ENCODE measurements at regions not wholly inside any gene's neighbourhood (a gene's known extent, or its start where the extent isn't known, plus 50 kb on each side); places are given as distances from the start of the nearest gene placed in this dataset.

DNA sequence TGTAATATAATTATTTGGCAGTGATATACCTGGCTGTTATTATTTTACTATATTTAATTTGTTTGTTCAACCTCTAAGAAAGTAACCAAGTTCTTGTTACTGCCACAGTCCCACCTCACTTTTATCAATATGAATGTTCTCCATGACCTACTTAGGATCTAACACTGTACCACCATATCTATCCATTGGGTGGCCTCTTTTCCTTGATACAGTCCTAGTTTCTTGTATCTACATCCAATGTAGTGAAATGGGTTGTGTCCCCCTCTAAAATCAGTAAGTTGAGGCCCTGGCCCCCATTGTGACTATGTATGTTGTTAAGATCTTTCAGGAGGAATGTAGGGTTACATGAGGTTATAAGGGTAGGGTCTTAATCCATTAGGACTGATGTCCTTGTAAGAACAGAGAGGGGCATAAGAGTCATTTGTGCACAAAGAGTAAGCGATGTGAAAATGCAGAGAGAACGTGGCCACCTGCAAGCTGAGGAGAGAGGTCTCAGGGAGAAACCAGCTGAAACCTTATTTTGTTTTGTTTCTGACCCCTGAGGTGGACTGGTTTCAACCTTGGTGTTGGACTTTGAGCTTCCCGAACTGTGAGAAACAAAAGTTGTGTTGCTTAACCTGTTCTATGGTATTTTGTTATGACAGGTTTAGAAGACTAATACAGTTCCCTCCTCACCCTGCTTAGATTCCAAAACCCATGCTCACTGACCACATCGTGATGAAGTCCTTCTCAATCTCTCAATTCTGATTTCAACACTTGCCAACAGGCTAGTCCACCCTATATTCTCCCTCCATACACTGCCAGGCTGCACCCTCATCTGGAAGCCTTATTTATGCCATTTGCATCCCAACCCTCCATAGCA, 387.3 kb upstream of the EPHA7 start:
- H3K27me3 Mint-ChIP-seq (ENCODE audit: unreplicated experiment), result no peaks in the 10 kb centered on the region
- DNase-seq (ENCODE audit: low spot score), result no peak
- H3K4me1 Mint-ChIP-seq (ENCODE audit: unreplicated experiment), result no peaks in the 10 kb centered on the region
- H3K27ac Mint-ChIP-seq (ENCODE audit: unreplicated experiment), result no peak overlapping the region
- TF ChIP-seq, protein P1, sequence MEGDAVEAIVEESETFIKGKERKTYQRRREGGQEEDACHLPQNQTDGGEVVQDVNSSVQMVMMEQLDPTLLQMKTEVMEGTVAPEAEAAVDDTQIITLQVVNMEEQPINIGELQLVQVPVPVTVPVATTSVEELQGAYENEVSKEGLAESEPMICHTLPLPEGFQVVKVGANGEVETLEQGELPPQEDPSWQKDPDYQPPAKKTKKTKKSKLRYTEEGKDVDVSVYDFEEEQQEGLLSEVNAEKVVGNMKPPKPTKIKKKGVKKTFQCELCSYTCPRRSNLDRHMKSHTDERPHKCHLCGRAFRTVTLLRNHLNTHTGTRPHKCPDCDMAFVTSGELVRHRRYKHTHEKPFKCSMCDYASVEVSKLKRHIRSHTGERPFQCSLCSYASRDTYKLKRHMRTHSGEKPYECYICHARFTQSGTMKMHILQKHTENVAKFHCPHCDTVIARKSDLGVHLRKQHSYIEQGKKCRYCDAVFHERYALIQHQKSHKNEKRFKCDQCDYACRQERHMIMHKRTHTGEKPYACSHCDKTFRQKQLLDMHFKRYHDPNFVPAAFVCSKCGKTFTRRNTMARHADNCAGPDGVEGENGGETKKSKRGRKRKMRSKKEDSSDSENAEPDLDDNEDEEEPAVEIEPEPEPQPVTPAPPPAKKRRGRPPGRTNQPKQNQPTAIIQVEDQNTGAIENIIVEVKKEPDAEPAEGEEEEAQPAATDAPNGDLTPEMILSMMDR (IDR thresholded peaks at IDR 0.05; ENCODE audit: unreplicated experiment), result no peak
- H3K4me3 Mint-ChIP-seq (ENCODE audit: unreplicated experiment), result no peak overlapping the region
- H3K9me3 Mint-ChIP-seq (ENCODE audit: unreplicated experiment), result no peaks in the 10 kb centered on the region
- no peaks in the 10 kb centered on the region for H3K36me3 Mint-ChIP-seq (ENCODE audit: low read depth, unreplicated experiment)

DNA sequence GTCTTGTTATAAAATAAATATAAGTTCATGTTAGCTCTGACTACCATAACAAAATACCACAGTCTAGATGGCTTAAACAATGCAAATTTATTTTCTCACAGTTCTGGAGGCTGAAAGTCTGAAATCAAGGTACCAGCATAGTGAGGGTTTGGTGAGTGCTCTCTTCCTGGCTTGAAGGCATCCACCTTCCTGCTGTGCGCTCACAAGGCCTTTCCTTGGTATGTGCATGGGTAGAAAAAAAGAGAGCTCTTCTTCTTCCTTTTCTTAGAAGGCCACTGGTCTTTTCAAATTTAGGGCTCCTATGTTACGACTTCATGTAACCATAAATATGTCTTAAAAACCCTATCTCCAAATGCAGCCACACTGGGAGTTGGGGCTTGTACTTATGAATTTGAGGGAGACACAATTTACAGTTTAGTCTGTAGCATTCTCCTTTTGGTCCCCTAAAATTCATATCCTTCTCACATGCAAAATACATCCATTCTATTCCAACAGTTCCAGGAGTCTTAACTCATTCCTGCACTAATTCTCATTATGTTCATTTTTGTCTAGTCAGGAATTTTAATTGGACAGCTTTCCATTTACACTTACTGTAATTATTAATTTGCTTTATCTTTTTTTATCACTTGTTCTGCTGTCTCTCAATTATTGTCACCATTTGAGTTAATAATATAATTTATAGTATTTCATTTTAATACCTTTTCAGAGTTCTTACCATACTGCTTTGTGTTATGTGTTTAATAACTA, 381.9 kb upstream of the EPHA7 start:
- no peak overlapping the region for H3K4me3 Mint-ChIP-seq (ENCODE audit: unreplicated experiment)
- no peaks in the 10 kb centered on the region for H3K36me3 Mint-ChIP-seq (ENCODE audit: low read depth, unreplicated experiment)
- no peaks in the 10 kb centered on the region for H3K27me3 Mint-ChIP-seq (ENCODE audit: unreplicated experiment)
- no peak for DNase-seq (ENCODE audit: low spot score)
- TF ChIP-seq, protein P1 (IDR thresholded peaks at IDR 0.05; ENCODE audit: unreplicated experiment), result no peak
- H3K4me1 Mint-ChIP-seq (ENCODE audit: unreplicated experiment), result no peaks in the 10 kb centered on the region
- H3K9me3 Mint-ChIP-seq (ENCODE audit: unreplicated experiment), result no peaks in the 10 kb centered on the region
- no peak overlapping the region for H3K27ac Mint-ChIP-seq (ENCODE audit: unreplicated experiment)

DNA sequence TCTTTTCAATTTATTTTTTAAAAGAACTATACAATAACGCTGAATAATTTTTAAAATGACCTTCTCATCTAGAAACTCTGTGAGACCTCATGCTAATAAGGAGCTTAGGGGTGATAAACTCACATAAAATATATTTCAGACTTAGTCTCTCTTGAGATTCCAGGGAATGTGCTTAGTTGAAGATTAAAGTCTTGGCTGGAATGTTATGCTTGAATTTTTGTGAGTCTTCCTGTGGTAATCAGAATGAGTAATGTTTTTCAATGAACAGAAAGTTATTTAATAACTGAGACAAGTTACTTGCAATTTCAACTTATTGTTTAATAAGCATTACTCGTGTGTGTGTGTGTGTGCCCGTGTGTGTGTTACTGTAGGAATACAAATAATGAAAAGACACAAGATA, 379.9 kb upstream of the EPHA7 start:
- no peak for DNase-seq (ENCODE audit: low spot score)
- no peaks in the 10 kb centered on the region for H3K4me1 Mint-ChIP-seq (ENCODE audit: unreplicated experiment)
- no peak overlapping the region for H3K27ac Mint-ChIP-seq (ENCODE audit: unreplicated experiment)
- H3K27me3 Mint-ChIP-seq (ENCODE audit: unreplicated experiment), result no peaks in the 10 kb centered on the region
- no peaks in the 10 kb centered on the region for H3K36me3 Mint-ChIP-seq (ENCODE audit: low read depth, unreplicated experiment)
- TF ChIP-seq, protein P1 (IDR thresholded peaks at IDR 0.05; ENCODE audit: unreplicated experiment), result no peak
- H3K4me3 Mint-ChIP-seq (ENCODE audit: unreplicated experiment), result no peak overlapping the region
- no peaks in the 10 kb centered on the region for H3K9me3 Mint-ChIP-seq (ENCODE audit: unreplicated experiment)

DNA sequence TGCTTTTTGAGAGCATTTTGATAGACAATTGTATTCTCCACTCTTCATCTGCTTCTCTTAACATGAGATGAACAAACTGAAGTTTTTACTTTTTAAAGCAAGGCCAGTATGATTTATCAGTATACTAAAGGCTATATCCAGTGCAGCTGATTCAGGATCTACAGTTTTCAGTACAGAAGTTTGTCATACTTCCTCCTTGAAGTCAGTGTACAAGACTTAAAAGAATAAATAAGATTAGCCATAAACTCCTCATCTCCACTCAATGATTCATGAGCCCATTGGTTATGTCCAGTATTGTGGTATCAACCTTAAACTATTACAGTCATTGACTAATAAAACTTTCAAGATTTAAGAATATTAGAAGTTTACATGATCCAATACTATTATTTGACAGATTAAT, 374.8 kb upstream of the EPHA7 start:
- H3K36me3 Mint-ChIP-seq (ENCODE audit: low read depth, unreplicated experiment), result no peaks in the 10 kb centered on the region
- TF ChIP-seq, protein P1 (IDR thresholded peaks at IDR 0.05; ENCODE audit: unreplicated experiment), result no peak
- H3K4me1 Mint-ChIP-seq (ENCODE audit: unreplicated experiment), result no peaks in the 10 kb centered on the region
- H3K27me3 Mint-ChIP-seq (ENCODE audit: unreplicated experiment), result no peaks in the 10 kb centered on the region
- H3K4me3 Mint-ChIP-seq (ENCODE audit: unreplicated experiment), result no peak overlapping the region
- no peaks in the 10 kb centered on the region for H3K9me3 Mint-ChIP-seq (ENCODE audit: unreplicated experiment)
- no peak overlapping the region for H3K27ac Mint-ChIP-seq (ENCODE audit: unreplicated experiment)
- DNase-seq (ENCODE audit: low spot score), result no peak

DNA sequence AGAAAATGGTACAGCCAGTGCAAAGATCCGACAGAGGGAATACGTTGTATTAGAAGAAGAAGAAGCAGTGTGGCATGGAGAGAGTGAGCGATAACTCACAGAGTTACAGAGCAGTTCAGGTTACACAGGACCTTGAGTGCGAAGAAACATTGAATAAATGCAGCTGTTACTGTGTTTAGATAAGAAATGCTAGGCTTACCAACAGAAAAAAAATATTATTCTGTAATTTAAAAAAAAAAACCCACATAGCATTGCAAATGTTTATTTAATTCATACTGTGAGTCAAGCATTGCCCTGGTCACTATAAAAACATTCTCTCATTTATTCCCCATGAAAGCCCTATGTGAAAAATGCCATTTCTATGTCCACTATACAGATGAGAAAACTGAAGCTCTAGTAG, 373.4 kb upstream of the EPHA7 start:
- TF ChIP-seq, protein P1 (IDR thresholded peaks at IDR 0.05; ENCODE audit: unreplicated experiment), result no peak
- no peak overlapping the region for H3K4me3 Mint-ChIP-seq (ENCODE audit: unreplicated experiment)
- no peaks in the 10 kb centered on the region for H3K27me3 Mint-ChIP-seq (ENCODE audit: unreplicated experiment)
- no peaks in the 10 kb centered on the region for H3K4me1 Mint-ChIP-seq (ENCODE audit: unreplicated experiment)
- no peaks in the 10 kb centered on the region for H3K36me3 Mint-ChIP-seq (ENCODE audit: low read depth, unreplicated experiment)
- H3K9me3 Mint-ChIP-seq (ENCODE audit: unreplicated experiment), result no peaks in the 10 kb centered on the region
- no peak overlapping the region for H3K27ac Mint-ChIP-seq (ENCODE audit: unreplicated experiment)
- DNase-seq (ENCODE audit: low spot score), result no peak

All from endothelial cell (in vitro differentiated cells).